GM12892 (cell line): ENCODE measurements at regions not wholly inside any gene's neighbourhood (a gene's known extent, or its start where the extent isn't known, plus 50 kb on each side); places are given as distances from the start of the nearest gene placed in this dataset.

Source experiments
- POLR2A ChIP-seq: IDR thresholded peaks from 2 replicates; pipeline ENCODE4 v1.6.1; 2011; ENCODE audit warnings: low read depth, low read length, control low read depth
- POLR2AphosphoS5 ChIP-seq: IDR thresholded peaks from 2 replicates; pipeline ENCODE4 v1.6.1; 2011; ENCODE audit warnings: low read depth, low read length, control low read depth
- TAF1 ChIP-seq: IDR thresholded peaks from 2 replicates; pipeline ENCODE4 v1.6.1; 2011; ENCODE audit warnings: low read depth, mild to moderate bottlenecking, control low read depth, low read length, borderline replicate concordance

DNA sequence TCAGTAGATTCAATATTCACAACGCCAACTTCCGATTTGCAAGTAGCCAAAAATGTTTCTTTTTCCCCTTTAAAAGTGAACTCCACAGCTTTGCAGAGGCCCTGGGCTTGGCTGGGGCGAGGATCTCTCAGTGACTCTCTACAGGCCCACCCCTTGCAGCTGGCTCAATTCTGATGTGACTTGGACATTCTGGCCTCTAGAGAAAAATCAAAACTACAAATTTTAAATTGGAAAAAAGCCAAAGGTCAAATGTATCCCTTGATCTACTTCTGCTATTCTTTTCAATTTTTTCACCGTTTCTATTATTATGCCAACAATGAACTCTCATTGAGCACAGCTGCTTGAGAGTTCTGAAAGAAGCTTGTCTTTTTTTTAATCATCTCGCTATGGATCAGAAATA lies 245.9 kb upstream of the HS3ST5 start:
- TF ChIP-seq TAF1 (no peak), POLR2AphosphoS5 (no peak), POLR2A (no peak)
